H1 (cell line): ENCODE measurements at regions not wholly inside any gene's neighbourhood (a gene's known extent, or its start where the extent isn't known, plus 50 kb on each side); places are given as distances from the start of the nearest gene placed in this dataset.

Experiments used
- CTCF ChIA-PET: fragments of 300-600 bp; sonication (Branson Sonifier 250); formaldehyde crosslinking; loops from one replicate; lab custom pipeline; 2021; ENCODE audit not compliant: partially characterized antibody; lab: Charles Lee
- POLR2A ChIA-PET: fragments of 300-600 bp; sonication (Branson Sonifier 250); formaldehyde crosslinking; loops from one replicate; lab custom pipeline; 2021; ENCODE audit warnings: inconsistent platforms; ENCODE audit not compliant: partially characterized antibody; lab: Charles Lee
- DNase-seq, 2 experiments: peaks; one replicate each; pipeline versions ENCODE4 v3.0.0 to v3.0.0-alpha.2; 2010 to 2022; ENCODE audit warnings: low spot score in 2 of 2, low read depth in 1 of 2, mixed read lengths in 1 of 2
- FAIRE-seq: peaks from 2 replicates; lab custom pipeline; 2011; peaks lifted over from hg19 to GRCh38; lab: Jason Lieb, UNC
- H2AFZ ChIP-seq: 2 replicates; pipeline ENCODE4 v1.8.1; 2012; ENCODE audit warnings: low read length, inconsistent platforms
- H2AK5ac ChIP-seq: 2 replicates; pipeline ENCODE4 v1.6.1; 2013; ENCODE audit warnings: low read depth, low read length
- H2BK120ac ChIP-seq: replicated peaks from 2 replicates; pipeline ENCODE3; 2013; ENCODE audit warnings: low read depth, low read length, inconsistent platforms
- H2BK12ac ChIP-seq: 2 replicates; pipeline ENCODE4 v1.6.1; 2013; ENCODE audit warnings: low read depth, low read length
- H2BK15ac ChIP-seq: 2 replicates; pipeline ENCODE4 v1.6.1; 2013; ENCODE audit warnings: low read length
- H2BK20ac ChIP-seq: 2 replicates; pipeline ENCODE4 v1.6.1; 2013; ENCODE audit warnings: low read length
- H2BK5ac ChIP-seq: 2 replicates; pipeline ENCODE4 v1.6.1; 2013; ENCODE audit warnings: low read depth, low read length
- H3K14ac ChIP-seq: 2 replicates; pipeline ENCODE4 v1.6.1; 2013; ENCODE audit warnings: inconsistent platforms; ENCODE audit not compliant: insufficient read length
- H3K18ac ChIP-seq: 2 replicates; pipeline ENCODE4 v1.6.1; 2013; ENCODE audit warnings: low read length; ENCODE audit errors: extremely low read depth
- H3K23ac ChIP-seq: 2 replicates; pipeline ENCODE4 v1.6.1; 2013; ENCODE audit warnings: inconsistent platforms; ENCODE audit not compliant: insufficient read length
- H3K23me2 ChIP-seq: 2 replicates; pipeline ENCODE4 v1.6.1; 2013; ENCODE audit warnings: low read depth, low read length
- H3K27ac ChIP-seq: 2 replicates; pipeline ENCODE4 v1.6.1; 2011; ENCODE audit warnings: low read depth, low read length, inconsistent platforms
- H3K27me3 ChIP-seq, 4 experiments: replicated peaks in 1 of 4; 1 replicate in 1 of 4; 2 replicates in 3 of 4; pipeline versions ENCODE4 v1.6.1 to v1.8.1; 2011 to 2013; ENCODE audit warnings: low read length in 3 of 4, mild to moderate bottlenecking in 3 of 4, inconsistent platforms in 2 of 4, mixed read lengths in 2 of 4, moderate library complexity in 1 of 4; ENCODE audit not compliant: control insufficient read depth in 3 of 4, insufficient read depth in 3 of 4; ENCODE audit errors: extremely low read depth in 1 of 4
- H3K36me3 ChIP-seq, 4 experiments: 2 replicates each; pipeline versions ENCODE4 v1.6.1 to v1.8.1; 2011 to 2013; ENCODE audit warnings: mild to moderate bottlenecking in 4 of 4, low read length in 3 of 4, moderate library complexity in 2 of 4, control low read depth in 1 of 4, inconsistent platforms in 1 of 4; ENCODE audit not compliant: insufficient read depth in 4 of 4, control insufficient read depth in 2 of 4
- H3K4ac ChIP-seq: replicated peaks from 2 replicates; pipeline ENCODE3; 2013; ENCODE audit warnings: low read length, low read depth, mixed read lengths, inconsistent platforms; ENCODE audit not compliant: insufficient read length
- H3K4me1 ChIP-seq, 4 experiments: replicated peaks in 1 of 4; 1 replicate in 1 of 4; 2 replicates in 3 of 4; pipeline versions ENCODE4 v1.6.1 to v1.8.1; 2011 to 2013; ENCODE audit warnings: low read length in 3 of 4, inconsistent platforms in 2 of 4, mixed read lengths in 1 of 4; ENCODE audit not compliant: insufficient read depth in 4 of 4, control insufficient read depth in 3 of 4
- H3K4me2 ChIP-seq, 2 experiments: 2 replicates each; pipeline versions ENCODE4 v1.6.1 to v1.8.1; 2011 to 2013; ENCODE audit warnings: low read depth in 2 of 2, low read length in 2 of 2, control low read depth in 1 of 2, inconsistent platforms in 1 of 2, mild to moderate bottlenecking in 1 of 2; ENCODE audit not compliant: insufficient read depth in 1 of 2
- H3K4me3 ChIP-seq, 4 experiments: fragments of 200-600, 300-600 bp in 1 of 4; sonication (generic), shearing (Covaris generic), sonication (Bioruptor Twin) in 1 of 4; 2 replicates each; pipeline versions ENCODE4 v1.5.1 to v1.8.1; 2011 to 2016; ENCODE audit warnings: low read length in 4 of 4, low read depth in 3 of 4, control low read depth in 2 of 4, inconsistent platforms in 2 of 4, mild to moderate bottlenecking in 2 of 4, mixed read lengths in 1 of 4, moderate library complexity in 1 of 4; ENCODE audit not compliant: insufficient read depth in 2 of 4; ENCODE audit errors: extremely low read depth in 1 of 4
- H3K56ac ChIP-seq: replicated peaks from 2 replicates; pipeline ENCODE3; 2013; ENCODE audit warnings: low read depth, mild to moderate bottlenecking, mixed read lengths, low read length, inconsistent platforms; ENCODE audit not compliant: insufficient read length
- H3K79me1 ChIP-seq: 2 replicates; pipeline ENCODE4 v1.6.1; 2013; ENCODE audit warnings: low read depth, low read length, control low read depth
- H3K79me2 ChIP-seq, 2 experiments: 2 replicates each; pipeline versions ENCODE4 v1.6.1 to v1.8.1; 2012 to 2013; ENCODE audit warnings: low read length in 2 of 2, mild to moderate bottlenecking in 2 of 2, inconsistent platforms in 1 of 2; ENCODE audit not compliant: insufficient read depth in 2 of 2, control insufficient read depth in 1 of 2
- H3K9ac ChIP-seq, 4 experiments: replicated peaks in 1 of 4; 1 replicate in 1 of 4; 2 replicates in 3 of 4; pipeline versions ENCODE4 v1.6.1 to v1.8.1; 2011 to 2013; ENCODE audit warnings: low read depth in 3 of 4, low read length in 3 of 4, control low read depth in 2 of 4, mild to moderate bottlenecking in 2 of 4, moderate library complexity in 2 of 4, inconsistent platforms in 1 of 4; ENCODE audit errors: extremely low read depth in 1 of 4
- H3K9me3 ChIP-seq, 2 experiments: 2 replicates each; pipeline versions ENCODE4 v1.6.1 to v1.8.1; 2012 to 2013; ENCODE audit warnings: mild to moderate bottlenecking in 2 of 2, moderate library complexity in 2 of 2, control low read depth in 1 of 2, inconsistent platforms in 1 of 2, low read depth in 1 of 2, low read length in 1 of 2, mixed read lengths in 1 of 2; ENCODE audit not compliant: insufficient read depth in 2 of 2
- H4K20me1 ChIP-seq, 2 experiments: replicated peaks in 1 of 2; 2 replicates each; pipeline versions ENCODE3 to v1.8.1; 2011 to 2013; ENCODE audit warnings: inconsistent platforms in 2 of 2, low read length in 2 of 2, mild to moderate bottlenecking in 1 of 2; ENCODE audit not compliant: insufficient read depth in 2 of 2, control insufficient read depth in 1 of 2
- H4K5ac ChIP-seq: 2 replicates; pipeline ENCODE4 v1.6.1; 2013; ENCODE audit warnings: low read length, low read depth, mixed read lengths, inconsistent platforms; ENCODE audit not compliant: insufficient read length
- H4K8ac ChIP-seq: 2 replicates; pipeline ENCODE4 v1.8.0; 2013; ENCODE audit warnings: mild to moderate bottlenecking, moderate library complexity, low read length, inconsistent platforms; ENCODE audit not compliant: insufficient read depth; ENCODE audit errors: extremely low read depth
- H4K91ac ChIP-seq: replicated peaks from 2 replicates; pipeline ENCODE3; 2013; ENCODE audit warnings: low read length, mixed read lengths, inconsistent platforms; ENCODE audit not compliant: insufficient read length
- TAF1 ChIP-seq: IDR thresholded peaks from 2 replicates; pipeline ENCODE4 v1.6.1; 2011; ENCODE audit warnings: mild to moderate bottlenecking, low read depth, low read length
- WGBS, 2 experiments: shearing (Covaris generic) in 1 of 2; methylation state at CpG; one replicate each; pipeline versions ENCODE4 v1.1.6 to v1.1.7; 2013 to 2015; ENCODE audit warnings: low lambda C conversion rate in 2 of 2, mixed read lengths in 2 of 2, inconsistent platforms in 1 of 2, low coverage in 1 of 2, missing lambda C conversion rate in 1 of 2; ENCODE audit not compliant: insufficient replicate concordance in 2 of 2, insufficient coverage in 1 of 2, insufficient read length in 1 of 2; ENCODE audit errors: extremely low coverage in 1 of 2, missing lambda C conversion rate in 1 of 2; 5-methylcytosine and 5-hydroxymethylcytosine counted together

- ChIA-PET POLR2A (no interaction called here), CTCF (no interaction called here)
- H3K4me3 ChIP-seq: no peak overlapping the region
- no peak overlapping the region for H2AFZ ChIP-seq
- H3K4ac ChIP-seq: no peak overlapping the region
- H3K79me2 ChIP-seq: no peaks in the 10 kb centered on the region
- no peak overlapping the region for H3K23ac ChIP-seq
- no peaks in the 10 kb centered on the region for H3K4me1 ChIP-seq
- 100% methylated on average over 2 of the region's 2 CpGs; no CpG with 5 or more reads in 1 of the 2 experiments for WGBS, 2 experiments
- H3K36me3 ChIP-seq: no peaks in the 10 kb centered on the region
- H3K56ac ChIP-seq: no peak overlapping the region
- H3K9ac ChIP-seq: no peak overlapping the region
- H2BK15ac ChIP-seq: no peak overlapping the region
- H2BK5ac ChIP-seq: no peak overlapping the region
- H2BK12ac ChIP-seq: no peak overlapping the region
- no peaks in the 10 kb centered on the region for H3K9me3 ChIP-seq
- H4K91ac ChIP-seq: no peak overlapping the region
- H2BK20ac ChIP-seq: no peak overlapping the region
- H3K27me3 ChIP-seq: no peaks in the 10 kb centered on the region
- H3K27ac ChIP-seq: no peak overlapping the region
- no peak overlapping the region for H2BK120ac ChIP-seq
- no peak overlapping the region for H4K5ac ChIP-seq
- no peak for FAIRE-seq
- H3K18ac ChIP-seq: no peak overlapping the region
- no peak for DNase-seq
- H4K20me1 ChIP-seq: no peaks in the 10 kb centered on the region
- no peak overlapping the region for H2AK5ac ChIP-seq
- H3K79me1 ChIP-seq: no peaks in the 10 kb centered on the region
- H4K8ac ChIP-seq: no peak overlapping the region
- no peak overlapping the region for H3K14ac ChIP-seq
- no peaks in the 10 kb centered on the region for H3K23me2 ChIP-seq
- no peak overlapping the region for H3K4me2 ChIP-seq
- no peak for TF ChIP-seq TAF1
Measured at GRCh38 chr9:115229496-115229895, 111.5 kb upstream of the TNC start.
